RKO (cell line): ENCODE measurements at regions not wholly inside any gene's neighbourhood (a gene's known extent, or its start where the extent isn't known, plus 50 kb on each side); places are given as distances from the start of the nearest gene placed in this dataset.
"Not testable (repeated sequence)": the region's sequence is repeated elsewhere in the genome, so short reads cannot be mapped to it uniquely, and the experiment has no call there.

Experiments
- DNase-seq: peaks from one replicate; pipeline ENCODE4 v3.0.0-alpha.2; 2016; ENCODE audit warnings: low spot score

DNA sequence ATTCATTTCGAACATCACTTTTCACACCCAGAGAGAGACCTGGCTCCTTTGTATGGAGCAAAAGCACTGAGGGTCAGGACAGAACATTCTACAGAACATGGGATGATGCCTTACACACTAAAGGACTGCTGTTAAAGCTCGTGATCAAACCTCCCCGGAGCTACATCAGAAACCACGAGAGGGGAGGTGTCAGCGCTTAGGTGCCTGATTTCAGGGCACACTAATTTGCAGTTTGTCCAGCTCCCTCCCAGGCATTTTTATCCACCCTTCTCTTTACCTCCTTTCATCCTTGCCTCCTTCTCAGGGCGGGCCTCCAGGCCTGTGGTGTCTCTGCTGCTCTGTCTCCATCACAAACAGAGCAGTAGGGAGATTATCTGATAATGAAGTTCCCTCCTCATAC lies 127.5 kb downstream of the VPREB1 start:
- DNase-seq, result no peak

DNA sequence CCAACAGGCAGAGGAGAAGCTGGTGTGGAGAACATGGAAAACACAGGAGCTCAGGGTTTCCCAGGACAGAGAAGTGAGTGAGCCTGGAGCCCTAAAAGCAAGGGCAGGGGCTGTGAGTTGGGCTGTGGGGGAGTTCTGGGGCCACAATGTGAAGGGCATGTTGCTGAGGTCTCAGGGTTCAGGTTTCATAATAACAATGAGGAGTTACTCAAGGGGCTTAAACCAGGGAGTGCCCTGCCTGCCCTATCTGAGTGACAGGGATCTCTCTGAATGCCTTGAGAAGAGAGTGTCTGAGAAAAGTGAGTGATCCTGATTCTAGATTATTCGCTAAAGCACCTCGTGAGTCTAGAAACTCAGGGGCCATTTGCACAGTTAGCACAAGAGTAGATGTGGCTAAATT lies 129.6 kb downstream of the VPREB1 start:
- no peak for DNase-seq

DNA sequence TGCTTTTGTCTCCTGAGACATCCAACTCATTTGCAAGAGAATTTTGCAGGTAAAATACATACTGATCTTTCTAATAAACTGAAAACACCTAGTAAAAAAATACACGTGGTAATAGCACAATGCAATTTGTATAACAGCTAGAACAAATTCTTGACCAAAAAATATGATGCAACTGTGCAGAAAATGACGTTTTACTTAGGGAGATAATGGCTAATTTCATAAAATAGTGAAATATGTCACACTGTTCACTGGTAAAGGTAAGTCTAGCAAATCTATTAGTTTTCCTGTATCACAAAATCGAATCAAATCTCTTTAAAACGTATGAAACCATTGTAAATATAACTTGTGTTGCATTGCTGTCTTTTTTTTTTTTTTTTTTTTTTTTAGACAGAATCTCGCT lies 130.0 kb downstream of the VPREB1 start:
- DNase-seq, result no peak

DNA sequence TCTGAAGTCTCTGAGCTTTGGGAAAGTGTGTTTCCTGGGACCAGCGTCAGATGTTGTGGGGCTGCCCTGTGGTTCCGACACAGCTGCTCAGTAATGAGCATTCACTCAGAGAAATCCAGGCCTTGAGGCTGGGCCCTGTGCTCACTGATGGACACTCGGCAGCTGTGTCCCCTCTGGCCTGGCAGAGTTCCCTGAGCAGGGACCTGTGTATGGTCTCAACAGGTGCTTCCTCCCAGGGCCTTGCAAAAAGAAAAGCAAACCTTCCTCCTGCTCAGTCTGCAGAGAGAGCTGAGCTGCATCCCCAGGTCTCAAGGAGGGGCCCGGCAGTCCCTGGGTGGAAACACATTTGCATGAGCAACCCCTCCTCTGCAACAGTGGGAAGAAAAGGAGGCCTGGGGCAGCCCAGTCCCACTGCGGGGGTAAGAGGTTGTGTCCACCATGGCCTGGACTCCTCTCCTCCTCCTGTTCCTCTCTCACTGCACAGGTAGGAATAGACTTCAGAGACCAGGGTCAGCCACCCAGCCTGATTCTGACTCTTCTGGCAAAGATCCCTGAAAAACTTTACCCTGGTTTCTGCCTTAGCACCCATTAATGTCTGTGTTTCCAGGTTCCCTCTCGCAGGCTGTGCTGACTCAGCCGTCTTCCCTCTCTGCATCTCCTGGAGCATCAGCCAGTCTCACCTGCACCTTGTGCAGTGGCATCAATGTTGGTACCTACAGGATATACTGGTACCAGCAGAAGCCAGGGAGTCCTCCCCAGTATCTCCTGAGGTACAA lies 131.2 kb downstream of the VPREB1 start:
- no peak for DNase-seq

DNA sequence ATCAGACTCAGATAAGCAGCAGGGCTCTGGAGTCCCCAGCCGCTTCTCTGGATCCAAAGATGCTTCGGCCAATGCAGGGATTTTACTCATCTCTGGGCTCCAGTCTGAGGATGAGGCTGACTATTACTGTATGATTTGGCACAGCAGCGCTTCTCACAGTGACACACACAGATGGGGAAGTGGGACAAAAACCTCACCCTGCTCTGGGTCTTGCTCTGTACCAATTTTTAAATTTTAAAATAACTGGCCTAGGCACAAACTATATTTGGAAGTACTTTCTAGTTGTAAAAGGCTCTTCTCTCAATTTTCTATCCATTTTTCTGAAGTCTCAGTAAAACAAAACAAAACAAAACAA lies 131.7 kb downstream of the VPREB1 start:
- DNase-seq, result no peak

DNA sequence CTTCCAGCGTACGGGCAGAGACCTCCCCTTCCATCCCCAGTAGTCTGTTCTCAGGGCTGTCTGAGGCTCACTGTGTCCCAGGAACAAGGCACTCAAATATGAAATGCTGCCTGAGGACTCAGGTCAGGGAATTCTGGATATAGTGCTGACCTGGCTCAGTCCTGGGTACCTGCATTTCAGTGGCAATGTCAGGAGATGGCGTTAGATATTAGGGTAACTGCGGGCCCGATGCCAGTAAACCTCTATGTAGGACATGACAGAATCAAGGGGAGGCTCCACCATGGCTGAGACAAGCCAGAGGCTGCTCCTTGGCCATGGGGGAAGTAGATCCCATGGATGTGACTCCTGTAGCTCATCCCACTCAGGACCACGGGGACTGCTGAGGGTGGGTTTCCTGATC lies 131.7 kb downstream of the ZNF280B start:
- not testable (repeated sequence) for DNase-seq

DNA sequence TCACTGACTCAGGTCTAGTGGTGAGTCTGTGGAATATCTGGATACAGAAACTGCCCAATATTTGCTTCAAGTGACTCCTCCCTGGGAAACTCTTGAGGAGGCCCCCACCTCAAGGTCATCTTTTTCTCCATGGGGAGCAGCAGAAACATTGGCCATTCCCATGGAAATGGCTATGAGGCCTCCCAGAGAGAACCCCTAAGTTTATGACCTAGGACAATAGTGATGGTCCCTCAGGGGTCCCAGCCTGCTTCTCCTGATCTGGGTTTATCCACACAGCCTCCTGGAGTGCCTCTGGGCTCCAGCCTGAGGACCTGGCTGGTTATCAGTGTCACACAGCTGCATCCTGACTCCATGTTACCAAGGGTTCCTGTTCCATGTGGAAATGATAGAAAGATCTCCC lies 131.2 kb downstream of the ZNF280B start:
- no peak for DNase-seq

DNA sequence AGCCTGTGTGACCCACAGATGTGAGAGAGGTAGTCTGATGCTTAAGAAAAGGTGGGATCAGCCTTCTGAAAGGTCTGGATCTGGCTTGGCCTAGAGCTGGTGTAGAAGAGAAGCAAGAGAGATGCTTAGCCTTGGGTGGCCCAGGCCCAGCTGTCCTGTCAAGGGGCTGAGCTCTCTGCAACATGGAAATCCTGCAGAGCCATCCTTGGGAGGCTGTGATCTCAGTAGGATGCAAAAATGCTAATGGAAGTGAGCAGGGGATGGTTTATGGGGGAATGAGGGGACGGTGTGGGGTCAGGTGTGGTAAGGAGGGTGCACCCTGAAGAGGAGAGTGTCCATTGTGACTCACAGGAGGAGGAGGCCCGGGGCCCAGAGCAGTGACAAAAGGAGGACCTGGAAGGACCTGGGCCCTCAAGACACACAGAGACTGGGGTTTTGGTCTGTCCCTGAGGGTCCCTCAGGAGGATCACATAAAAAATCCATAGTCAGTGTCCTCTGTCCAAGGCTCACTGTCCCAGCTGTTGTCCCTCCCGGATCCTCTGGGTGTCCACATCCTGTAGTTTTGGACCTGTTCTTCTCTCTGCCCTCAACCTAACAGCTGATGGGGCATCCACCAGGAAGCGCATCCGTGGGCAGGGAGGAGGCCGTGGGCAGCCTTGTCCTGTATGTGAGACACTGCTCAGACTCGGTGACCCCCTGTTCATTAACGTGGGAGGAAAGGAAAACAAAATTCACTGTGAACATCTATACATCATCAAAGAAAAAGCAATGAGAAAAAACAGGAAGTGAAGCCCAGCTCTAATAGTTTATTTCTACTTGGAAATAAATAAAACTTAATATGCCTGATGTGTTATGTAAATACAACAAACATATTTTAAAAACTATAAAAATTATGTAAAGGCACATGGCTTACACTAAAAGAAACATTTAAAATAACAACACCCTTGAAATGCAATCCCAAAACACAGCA lies 129.8 kb downstream of the ZNF280B start:
- no peak for DNase-seq

DNA sequence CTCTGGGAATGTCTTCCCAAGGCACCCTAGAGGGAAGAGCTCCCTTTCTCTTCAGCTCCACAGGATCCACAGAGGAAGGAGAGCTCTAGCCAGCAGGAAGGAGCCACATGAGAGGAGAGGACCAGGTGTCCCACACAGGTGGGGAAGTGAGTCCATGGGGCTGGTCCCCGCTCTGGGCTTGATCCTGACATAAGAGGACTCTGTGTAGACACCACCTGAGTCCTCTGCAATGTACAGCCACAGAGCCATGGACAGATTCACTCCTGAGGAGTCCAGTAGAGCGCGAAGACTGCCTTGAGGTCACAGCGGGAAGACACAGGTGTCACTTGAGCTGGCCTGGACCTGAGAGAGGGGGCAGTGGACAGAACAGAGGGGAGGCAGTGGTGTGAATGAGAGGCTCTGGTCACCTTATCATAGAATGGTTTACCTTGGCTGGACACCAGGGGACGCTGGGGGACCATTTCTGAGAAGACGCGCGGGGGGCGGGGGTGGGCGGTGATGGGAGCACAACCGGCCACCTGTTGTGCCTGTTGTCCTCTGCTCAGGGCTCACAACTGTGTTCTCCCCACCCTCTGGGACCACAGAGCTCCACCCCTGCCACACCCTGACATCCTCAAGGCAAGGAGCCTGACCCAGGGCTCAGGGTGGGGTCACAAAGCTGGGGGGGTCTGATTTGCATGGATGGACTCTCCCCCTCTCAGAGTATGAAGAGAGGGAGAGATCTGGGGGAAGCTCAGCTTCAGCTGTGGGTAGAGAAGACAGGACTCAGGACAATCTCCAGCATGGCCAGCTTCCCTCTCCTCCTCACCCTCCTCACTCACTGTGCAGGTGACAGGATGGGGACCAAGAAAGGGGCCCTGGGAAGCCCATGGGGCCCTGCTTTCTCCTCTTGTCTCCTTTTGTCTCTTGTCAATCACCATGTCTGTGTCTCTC lies 128.2 kb downstream of the ZNF280B start:
- DNase-seq, result no peak

DNA sequence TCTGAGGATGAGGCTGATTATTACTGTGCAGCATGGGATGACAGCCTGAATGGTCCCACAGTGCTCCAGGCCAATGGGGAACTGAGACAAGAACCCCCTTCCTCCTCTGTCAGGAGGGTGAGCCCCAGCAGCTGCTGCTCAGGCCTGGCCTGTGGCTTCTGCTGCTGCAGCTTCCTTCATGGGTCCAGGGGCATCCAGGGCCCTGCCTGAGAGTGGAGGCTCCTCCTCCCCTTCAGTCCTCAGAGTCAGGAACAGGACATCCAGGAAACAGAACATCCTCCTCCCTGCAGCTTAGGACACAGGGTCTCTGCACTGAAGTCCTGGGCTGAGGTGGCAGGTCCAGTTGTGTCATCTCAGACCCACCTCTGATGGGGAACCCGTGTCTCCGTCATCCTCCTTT lies 127.2 kb downstream of the ZNF280B start:
- DNase-seq, result not testable (repeated sequence)

DNA sequence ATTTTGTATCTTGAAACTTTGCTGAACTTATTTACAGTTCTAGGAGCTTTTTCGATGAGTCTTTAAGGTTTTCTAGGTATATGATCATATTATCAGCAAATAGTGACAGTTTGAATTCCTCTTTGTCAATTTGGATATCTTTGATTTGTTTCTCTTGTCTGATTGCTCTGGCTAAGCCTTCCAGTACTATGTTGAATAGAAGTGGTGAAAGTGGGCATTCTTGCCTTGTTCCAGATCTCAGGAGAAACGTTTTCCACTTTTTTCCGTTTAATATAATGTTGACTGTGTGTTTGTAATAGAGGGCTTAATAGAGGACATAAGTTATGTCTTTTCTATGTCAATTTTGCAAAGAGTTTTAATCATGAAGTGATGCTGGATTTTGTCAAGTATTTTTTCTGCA lies 124.3 kb downstream of the ZNF280B start:
- DNase-seq, result no peak

DNA sequence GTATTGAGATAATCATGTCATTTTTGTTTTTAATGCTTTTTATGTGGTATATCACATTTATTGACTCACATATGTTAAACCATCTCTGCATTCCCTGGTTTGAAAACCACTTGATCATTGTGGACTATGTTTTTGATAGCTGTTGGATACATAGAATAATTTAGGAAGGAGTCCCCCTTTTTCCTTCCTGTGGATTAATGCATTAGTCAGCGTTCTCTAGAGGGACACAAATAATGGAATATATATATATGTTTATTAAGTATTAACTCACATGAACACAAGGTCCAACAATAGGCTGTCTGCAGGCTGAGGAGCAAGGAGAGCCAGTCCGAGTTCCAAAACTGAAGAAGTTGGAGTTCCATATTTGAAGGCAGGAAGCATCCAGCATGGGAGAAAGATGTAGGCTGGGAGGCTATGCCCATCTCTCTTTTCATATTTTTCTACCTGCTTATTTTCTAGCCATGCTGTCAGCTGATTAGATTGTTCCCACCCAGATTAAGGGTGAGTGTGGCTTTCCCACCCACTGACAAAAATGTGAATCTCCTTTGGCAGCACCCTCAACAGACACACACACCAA lies 123.8 kb downstream of the ZNF280B start:
- no peak for DNase-seq

DNA sequence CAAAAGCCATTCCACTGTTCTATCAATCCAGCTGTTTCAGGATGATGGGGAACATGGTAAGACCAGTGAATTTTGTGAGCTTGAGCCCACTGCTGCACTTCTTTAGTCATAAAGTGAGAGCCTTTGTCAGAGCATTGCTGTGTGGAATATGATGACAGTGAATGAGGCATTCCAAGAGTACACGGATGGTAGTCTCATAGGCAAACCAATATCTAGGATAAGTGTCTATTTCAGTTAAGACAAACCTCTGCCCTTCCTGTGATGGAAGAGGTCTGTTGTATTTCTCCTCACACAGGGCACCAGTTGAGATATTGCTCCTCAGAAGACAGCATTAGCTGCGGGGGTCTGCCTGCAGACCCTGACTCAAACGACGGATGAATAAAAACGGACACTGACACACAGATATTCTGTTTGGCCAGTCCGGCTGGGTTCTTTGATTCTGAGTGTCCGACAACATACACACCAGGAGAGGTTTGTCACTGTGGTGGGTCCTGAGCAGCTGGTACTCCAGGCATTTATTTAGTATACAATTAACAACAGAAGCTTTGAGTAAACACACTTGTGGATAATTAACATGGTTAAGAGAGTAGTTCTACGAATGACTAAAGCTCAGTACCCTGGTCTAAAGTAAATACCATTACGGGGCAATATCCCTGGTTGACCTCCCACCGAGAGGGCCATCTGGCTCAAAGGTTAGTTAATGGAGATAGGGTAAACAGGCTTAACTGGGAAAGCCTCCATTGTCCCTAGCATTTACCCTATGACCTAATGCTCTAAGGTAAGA lies 121.7 kb downstream of the ZNF280B start:
- no peak for DNase-seq

DNA sequence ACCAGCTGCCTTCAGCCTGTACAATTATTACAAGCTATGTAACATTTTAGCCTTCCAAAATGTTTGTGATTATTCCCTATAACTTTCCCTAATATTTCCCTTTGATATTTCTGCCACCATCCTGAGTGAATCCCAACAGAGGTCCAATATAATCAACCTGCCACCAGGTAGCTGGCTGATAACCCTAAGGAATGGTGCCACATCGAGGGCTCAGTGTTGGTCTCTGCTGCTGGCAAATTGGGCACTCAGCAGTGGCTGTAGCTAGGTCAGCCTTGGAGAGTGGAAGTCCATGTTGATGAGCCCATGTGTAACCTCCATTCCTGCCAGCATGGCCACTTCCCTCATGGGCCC lies 121.2 kb downstream of the ZNF280B start:
- no peak for DNase-seq

DNA sequence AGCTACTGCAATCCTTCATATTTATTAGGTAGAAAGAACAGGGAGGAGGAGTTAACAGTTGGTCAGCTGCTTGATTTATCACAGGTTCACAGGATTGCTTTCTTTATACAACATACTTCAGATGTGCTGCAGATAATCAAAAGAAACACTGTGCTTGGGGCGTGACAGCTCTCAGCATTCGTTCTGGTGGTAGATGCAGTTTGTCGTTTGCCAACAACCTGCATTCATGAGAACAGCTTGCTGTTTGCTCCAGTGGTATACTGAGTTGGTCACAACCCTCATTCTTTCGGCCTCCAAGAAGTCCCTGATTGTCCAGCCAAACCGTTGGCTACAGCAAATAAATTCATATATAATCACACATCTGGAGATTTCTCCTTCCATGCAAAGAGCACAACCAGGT lies 120.5 kb downstream of the ZNF280B start:
- DNase-seq, result no peak

DNA sequence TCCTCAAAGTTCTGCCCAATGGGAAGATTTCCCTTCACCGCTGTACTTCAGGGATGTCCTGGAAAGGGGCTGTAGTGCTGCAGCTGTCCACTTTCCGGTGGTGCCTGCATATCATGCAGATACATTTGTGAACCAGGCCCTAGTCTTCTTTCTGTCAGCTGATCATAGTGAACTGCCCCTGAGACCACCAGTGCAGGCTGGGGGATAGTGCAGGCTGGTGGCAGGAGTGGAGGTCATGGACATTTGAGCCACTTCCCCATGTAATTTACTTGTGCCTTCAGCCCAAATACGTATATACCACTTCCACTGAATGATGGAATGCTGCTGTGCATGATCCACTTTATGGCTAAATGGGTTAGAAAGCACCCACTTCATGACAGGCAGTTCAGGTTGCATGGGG lies 120.0 kb downstream of the ZNF280B start:
- no peak for DNase-seq

DNA sequence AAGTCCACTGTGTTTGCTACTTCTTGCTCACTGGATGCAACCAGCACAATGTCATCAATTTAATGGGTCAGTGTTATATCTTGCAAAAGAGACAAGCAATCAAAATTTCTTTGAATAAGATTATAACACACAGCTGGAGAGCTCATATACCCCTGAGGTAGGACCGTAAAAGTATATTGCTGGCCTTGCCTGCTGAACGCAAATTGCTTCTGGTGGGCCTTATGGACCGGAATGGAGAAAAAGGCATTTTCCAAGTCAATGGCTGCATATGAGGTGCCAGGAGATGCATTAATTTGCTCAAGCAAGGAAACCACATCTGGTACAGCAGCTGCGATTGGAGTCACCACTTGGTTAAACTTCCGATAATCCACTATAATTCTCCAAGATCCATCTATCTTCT lies 119.1 kb downstream of the ZNF280B start:
- DNase-seq, result no peak

DNA sequence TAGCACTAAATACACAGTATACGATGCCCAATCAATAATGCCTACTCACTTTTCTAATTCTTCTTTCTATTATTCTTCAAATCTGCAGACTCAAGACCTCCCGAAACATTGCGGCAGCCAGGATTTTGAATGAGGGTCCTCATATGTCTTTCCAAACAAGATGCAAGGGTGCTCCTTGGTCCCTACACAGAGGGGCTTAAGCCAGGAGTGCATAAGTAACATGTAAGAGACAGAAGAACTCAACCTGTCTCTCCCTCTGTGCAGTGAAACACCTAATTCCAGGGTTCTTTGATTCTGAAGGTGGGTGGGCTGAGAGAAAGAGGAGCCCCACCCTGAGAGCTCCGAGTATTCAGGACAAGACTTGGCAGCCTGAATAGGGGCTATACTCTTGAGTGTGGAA lies 117.6 kb downstream of the ZNF280B start:
- no peak for DNase-seq

DNA sequence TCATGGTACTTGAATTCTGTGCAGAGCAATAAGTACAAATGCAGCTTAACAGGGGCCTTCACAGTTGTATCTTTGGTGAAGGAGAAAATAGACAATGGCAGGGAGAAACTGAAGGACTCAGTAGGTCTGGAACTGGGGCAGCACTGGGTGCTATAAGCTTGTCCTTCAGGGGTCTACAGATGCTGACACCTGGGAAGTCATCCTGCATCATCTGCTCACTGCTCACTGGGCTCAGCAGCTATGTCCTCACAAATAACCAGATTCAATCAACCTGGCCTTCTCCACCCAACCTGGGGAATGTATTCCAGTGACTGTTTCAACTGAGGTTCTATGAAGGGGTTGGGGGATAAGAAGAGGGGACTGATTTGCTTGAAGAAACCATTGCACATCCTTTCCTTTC lies 117.0 kb downstream of the ZNF280B start:
- DNase-seq, result no peak

DNA sequence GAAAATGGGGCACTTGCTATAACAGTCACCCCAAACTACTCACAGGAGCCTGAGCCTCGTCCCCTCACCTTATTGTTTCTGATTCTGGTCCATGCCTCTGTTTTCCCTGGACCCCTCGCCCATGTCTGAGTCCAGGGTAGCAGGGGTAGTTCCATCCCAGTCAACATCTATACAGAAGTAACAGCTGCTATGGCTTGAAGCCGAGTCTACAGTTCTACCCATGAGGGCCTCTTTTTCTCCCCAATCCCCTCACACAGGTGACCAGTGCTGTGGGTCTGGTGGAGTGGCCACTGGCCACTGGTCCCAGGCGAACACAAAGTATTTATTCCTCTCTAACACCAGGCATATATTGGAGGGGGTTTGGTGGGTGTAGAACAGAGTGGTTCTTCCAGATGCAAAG lies 116.4 kb downstream of the ZNF280B start:
- DNase-seq, result no peak

DNA sequence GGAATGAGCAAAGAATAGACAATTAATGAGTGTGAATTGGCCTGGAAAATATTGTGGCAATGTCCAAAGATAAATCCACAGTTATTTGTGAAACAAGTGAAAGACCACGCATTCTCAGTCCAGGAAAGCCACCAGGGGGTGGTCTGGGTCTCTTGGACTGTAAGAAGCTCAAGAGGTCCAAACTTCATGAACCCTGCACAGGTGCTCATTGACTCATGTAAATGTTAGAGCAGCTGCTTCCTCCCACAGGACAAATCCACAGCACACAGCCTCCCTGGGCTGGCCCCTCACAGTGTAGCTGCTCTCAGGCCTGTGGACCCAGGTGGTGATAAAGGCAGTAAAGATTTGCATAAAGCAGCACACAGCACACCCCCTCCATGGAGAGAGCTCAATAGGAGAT lies 114.0 kb downstream of the ZNF280B start:
- no peak for DNase-seq
